Stomach (tissue), 8 donors: ENCODE measurements at regions not wholly inside any gene's neighbourhood (a gene's known extent, or its start where the extent isn't known, plus 50 kb on each side); places are given as distances from the start of the nearest gene placed in this dataset.
A peak's percentile ranks its signal among the peaks of the same experiment; 100 is the strongest.

Source experiments
- DNase-seq, 2 donors: peaks; one replicate each; pipeline versions ENCODE4 v3.0.0 to v3.0.0-alpha.2; 2013 to 2019
- H3K27ac ChIP-seq, 5 donors: fragments of 200-600 bp in 4 of 5; sonication (generic) in 4 of 5; one replicate each; pipeline ENCODE4 v1.5.1; 2013 to 2019; ENCODE audit warnings: mild to moderate bottlenecking in 1 of 5, moderate library complexity in 1 of 5
- H3K27me3 ChIP-seq, 3 donors: fragments of 200-600 bp; sonication (generic); one replicate each; pipeline ENCODE4 v1.5.1; 2017 to 2019; ENCODE audit warnings: mixed run types in 1 of 3
- H3K36me3 ChIP-seq, 4 donors: fragments of 200-600 bp; sonication (generic); 1 replicate in 3 of 4; 2 replicates in 1 of 4; pipeline ENCODE4 v1.5.1; 2016 to 2019
- H3K4me1 ChIP-seq, 4 donors: fragments of 200-600 bp; sonication (generic); one replicate each; pipeline ENCODE4 v1.5.1; 2016 to 2019
- H3K4me3 ChIP-seq, 4 donors: fragments of 200-600 bp; sonication (generic) in 3 of 4; one replicate each; pipeline ENCODE4 v1.5.1; 2016 to 2019; ENCODE audit warnings: mild to moderate bottlenecking in 1 of 4
- H3K9me3 ChIP-seq, 4 donors: fragments of 200-600 bp; sonication (generic); one replicate each; pipeline ENCODE4 v1.5.1; 2016 to 2019
- EP300 ChIP-seq: sonication (generic); formaldehyde crosslinking; IDR thresholded peaks from one replicate; pipeline ENCODE4 v1.6.1; 2017; ENCODE audit warnings: antibody characterized with exemption
- POLR2A ChIP-seq, 4 donors: fragments of 450-650 bp; IDR thresholded peaks; one replicate each; pipeline ENCODE4 v1.6.1; 2016; ENCODE audit warnings: antibody characterized with exemption in 4 of 4, control low read depth in 2 of 4, mild to moderate bottlenecking in 1 of 4, moderate library complexity in 1 of 4
- POLR2AphosphoS5 ChIP-seq, 3 donors: sonication (generic); formaldehyde crosslinking; IDR thresholded peaks; one replicate each; pipeline ENCODE4 v1.6.1; 2016; ENCODE audit warnings: antibody characterized with exemption in 3 of 3
- WGBS, 5 donors: extraction: QIAGEN DNeasy Blood & Tissue Kit in 3 of 5; methylation state at CpG; one replicate each; pipeline versions ENCODE4 v1.1.5 to v1.1.7; 2013 to 2018; 5-methylcytosine and 5-hydroxymethylcytosine counted together
- intact Hi-C: fragments of 100-400 bp; cut with DNase I; formaldehyde crosslinking; loops from one replicate; pipeline ENCODE4 v1.15.1; 2023; ENCODE audit warnings: low total_unique reads
- TF ChIP-seq, protein P1 (sequence below), 7 experiments: fragments of 450-650 bp in 4 of 7; fragments of 200-600 bp in 3 of 7; sonication (generic) in 3 of 7; IDR thresholded peaks; one replicate each; pipeline ENCODE4 v1.5.1; 2016 to 2019; ENCODE audit warnings: antibody characterized with exemption in 7 of 7, control low read depth in 2 of 7, mild to moderate bottlenecking in 1 of 7
- donor health status: healthy with polysubstance abuse.
- donor health status: Bipolar disorder and iron deficiency.
- donor health status: healthy.

DNA sequence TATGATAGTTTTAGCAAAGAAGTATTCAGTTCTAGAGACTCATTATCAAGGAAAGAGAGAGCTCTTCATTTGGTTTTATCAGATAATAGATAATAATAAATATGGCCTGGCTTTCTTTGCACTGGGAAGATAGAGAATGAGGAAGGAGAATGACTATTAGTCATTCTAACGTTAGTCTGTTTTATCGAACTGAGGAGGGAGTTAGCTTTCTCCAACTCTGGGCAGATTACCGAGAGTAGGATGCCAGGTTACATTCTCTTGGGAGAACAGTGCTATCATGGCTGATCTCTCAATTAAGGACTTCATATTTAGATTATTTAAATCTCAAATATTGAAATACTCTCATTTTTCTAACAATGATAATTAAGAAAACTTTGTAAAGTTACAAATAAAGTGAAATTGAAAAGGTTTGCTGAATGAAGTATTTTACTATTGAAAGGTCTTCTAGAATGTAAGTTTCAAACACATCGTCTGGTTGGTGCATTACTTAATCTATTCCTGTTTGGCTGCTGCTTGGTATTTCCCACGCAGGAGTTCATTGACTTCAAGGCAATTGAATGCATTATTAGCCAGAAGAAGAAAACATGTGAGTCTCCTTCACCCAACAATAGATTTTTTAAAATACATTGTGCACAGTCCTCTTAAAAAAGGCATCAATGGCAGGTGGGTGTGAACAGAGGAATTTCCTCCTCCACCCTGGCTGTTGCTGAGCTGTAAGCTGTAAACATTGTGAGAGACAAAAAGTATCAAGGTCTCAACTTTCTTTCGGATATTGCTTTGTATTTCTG is 140.8 kb downstream of the C9orf152 start:
- 40 to 47% (median 44%) methylated on average over 6 of the region's 6 CpGs for WGBS, 5 donors
- H3K4me3 ChIP-seq = no peak overlapping the region
- no peaks in the 10 kb centered on the region for H3K9me3 ChIP-seq
- no peaks in the 10 kb centered on the region for H3K36me3 ChIP-seq
- no peak for TF ChIP-seq EP300
- TF ChIP-seq, protein P1, sequence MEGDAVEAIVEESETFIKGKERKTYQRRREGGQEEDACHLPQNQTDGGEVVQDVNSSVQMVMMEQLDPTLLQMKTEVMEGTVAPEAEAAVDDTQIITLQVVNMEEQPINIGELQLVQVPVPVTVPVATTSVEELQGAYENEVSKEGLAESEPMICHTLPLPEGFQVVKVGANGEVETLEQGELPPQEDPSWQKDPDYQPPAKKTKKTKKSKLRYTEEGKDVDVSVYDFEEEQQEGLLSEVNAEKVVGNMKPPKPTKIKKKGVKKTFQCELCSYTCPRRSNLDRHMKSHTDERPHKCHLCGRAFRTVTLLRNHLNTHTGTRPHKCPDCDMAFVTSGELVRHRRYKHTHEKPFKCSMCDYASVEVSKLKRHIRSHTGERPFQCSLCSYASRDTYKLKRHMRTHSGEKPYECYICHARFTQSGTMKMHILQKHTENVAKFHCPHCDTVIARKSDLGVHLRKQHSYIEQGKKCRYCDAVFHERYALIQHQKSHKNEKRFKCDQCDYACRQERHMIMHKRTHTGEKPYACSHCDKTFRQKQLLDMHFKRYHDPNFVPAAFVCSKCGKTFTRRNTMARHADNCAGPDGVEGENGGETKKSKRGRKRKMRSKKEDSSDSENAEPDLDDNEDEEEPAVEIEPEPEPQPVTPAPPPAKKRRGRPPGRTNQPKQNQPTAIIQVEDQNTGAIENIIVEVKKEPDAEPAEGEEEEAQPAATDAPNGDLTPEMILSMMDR (IDR thresholded peaks at IDR 0.05) = no peak
- TF ChIP-seq POLR2A (IDR thresholded peaks at IDR 0.05) = no peak
- peak in 1 of 3 donors; percentile 3 for TF ChIP-seq POLR2AphosphoS5 (IDR thresholded peaks at IDR 0.05)
- no peaks in the 10 kb centered on the region for H3K27me3 ChIP-seq
- H3K27ac ChIP-seq = peak overlapping the region in 1 of 5 donors; percentile 38
- peaks cover 0 to 41% (median 23%) of the 10 kb centered on the region in 4 donors for H3K4me1 ChIP-seq
- intact Hi-C loops = no loop called here
- no peak for DNase-seq

DNA sequence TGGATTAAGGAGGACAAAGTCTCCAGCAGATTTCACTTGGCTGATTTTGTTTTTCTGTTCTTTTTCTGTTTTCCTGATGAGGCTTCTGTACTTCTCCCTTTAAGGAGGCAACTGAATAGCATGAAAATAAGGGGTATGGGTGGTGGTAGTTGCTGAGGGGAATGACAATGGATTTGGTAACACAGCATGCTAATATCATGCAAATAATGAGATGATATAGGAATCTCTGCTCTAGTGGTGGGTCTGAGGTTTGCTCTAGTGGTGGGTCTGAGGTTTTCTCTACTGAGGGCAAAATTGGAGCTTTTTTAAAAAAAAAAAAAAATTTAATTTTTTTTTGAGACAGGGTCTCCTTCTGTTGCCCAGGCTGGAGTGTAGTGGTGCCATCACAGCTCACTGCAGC is 139.7 kb downstream of the C9orf152 start:
- peaks cover 0 to 45% (median 25%) of the 10 kb centered on the region in 4 donors for H3K4me1 ChIP-seq

DNA sequence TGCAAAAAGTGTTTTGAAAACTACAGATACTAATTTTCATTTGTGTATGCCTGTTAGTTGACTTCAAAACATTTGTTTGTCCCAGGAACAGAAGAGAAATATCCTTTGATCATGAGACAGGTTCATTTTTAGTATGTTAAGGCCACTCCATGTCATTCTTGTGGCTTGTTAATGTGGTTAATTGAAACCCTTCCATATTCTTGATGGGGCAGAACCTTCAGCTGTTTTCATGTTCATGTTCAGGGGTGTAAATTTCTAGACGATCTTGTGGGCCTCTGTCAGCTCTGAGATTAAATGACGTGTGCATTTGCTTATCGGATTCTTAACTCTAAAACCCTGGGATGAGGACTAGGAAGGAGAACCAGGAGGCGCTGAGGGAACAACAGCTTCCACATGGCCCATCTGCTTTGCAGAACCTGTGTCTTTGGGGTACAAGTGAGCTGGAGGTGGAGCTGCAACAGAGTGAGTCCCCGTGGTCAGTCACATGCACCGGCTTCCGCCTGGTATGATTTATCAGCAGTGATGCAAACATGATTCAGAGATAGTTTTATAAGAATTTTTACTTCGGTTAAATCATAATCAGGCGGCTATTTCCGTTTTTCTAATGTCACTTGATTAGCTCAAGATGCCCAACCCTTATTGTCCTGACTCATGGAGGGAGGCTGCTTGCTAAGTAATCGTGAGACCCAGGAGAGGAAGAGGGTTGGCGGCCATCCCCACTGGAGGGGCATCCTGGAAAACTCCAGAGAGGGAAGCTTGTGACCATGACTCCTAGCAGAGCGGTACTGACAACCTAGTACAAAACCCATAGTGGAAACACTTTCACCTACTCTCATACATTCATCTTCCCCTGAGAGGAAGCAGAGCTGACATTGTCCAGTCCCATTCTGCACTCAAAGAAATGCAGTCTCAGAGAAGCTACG is 138.4 kb downstream of the C9orf152 start:
- Histone ChIP-seq H3K36me3 (no peaks in the 10 kb centered on the region), H3K4me1 (peaks cover 0 to 47% (median 26%) of the 10 kb centered on the region in 4 donors), H3K27ac (peak overlapping the region in 3 of 5 donors; percentile 28 to 57 (median 29)), H3K4me3 (no peak overlapping the region), H3K9me3 (no peaks in the 10 kb centered on the region), H3K27me3 (no peaks in the 10 kb centered on the region)
- peak in 1 of 3 donors; percentile 71 for TF ChIP-seq POLR2AphosphoS5 (IDR thresholded peaks at IDR 0.05)
- TF ChIP-seq POLR2A (IDR thresholded peaks at IDR 0.05) = no peak
- peak in 1 of 2 donors; percentile 65 for DNase-seq
- intact Hi-C loops = no loop called here
- 50 to 70% (median 68%) methylated on average over 14 of the region's 14 CpGs for WGBS, 5 donors

More for the DNA sequence above, 139.7 kb downstream of the C9orf152 start:
- no peak overlapping the region for H3K27ac ChIP-seq
- no peaks in the 10 kb centered on the region for H3K9me3 ChIP-seq
- TF ChIP-seq, protein P1 (IDR thresholded peaks at IDR 0.05) = no peak
- TF ChIP-seq POLR2A (IDR thresholded peaks at IDR 0.05) (no peak), POLR2AphosphoS5 (IDR thresholded peaks at IDR 0.05) (no peak), EP300 (no peak)
- H3K36me3 ChIP-seq = no peaks in the 10 kb centered on the region
- H3K4me3 ChIP-seq = no peak overlapping the region
- DNase-seq = no peak
- intact Hi-C loops = no loop called here
- no peaks in the 10 kb centered on the region for H3K27me3 ChIP-seq

DNA sequence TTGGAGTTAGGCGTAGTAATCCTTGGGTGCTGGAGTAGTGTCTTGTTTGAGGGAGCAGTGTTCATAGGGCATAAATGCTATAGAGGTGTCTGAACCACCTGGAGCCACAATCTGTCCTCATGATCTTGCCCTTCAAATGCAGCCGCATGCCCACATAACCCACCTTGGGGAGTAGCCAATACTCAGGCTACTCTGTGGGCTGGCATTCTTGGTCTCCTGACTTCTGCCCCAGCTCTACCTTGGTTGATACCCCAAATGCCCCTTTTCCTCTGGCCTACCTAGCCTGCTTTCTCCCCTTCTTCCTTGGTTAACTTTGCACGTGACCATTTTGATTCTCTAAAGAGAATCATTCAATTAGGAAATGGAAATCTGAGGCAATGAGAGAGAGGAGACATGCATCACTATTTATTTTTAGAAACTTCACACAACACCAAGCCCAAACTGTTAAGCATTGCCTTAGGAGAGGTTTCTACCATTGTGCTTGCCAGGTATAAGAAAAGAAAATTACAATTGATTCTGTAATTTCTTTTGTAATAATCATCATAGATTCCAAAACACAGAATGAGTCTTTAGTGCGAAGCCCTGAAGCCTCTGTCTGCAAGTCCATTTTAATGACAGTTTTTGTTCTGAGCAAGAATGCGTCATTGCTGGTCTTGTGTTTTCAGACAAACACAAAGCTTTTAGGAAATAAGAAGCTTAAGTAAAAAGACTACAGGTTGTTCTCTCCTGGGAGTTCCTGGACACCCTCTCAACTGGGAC is 135.2 kb downstream of the C9orf152 start:
- 78 to 92% (median 81%) methylated on average over 5 of the region's 5 CpGs for WGBS, 5 donors
- Histone ChIP-seq H3K36me3 (no peaks in the 10 kb centered on the region), H3K27me3 (no peaks in the 10 kb centered on the region), H3K4me1 (peaks cover 0 to 33% (median 13%) of the 10 kb centered on the region in 4 donors), H3K9me3 (no peaks in the 10 kb centered on the region), H3K27ac (peak overlapping the region in 1 of 5 donors; percentile 14), H3K4me3 (no peak overlapping the region)
- DNase-seq = no peak
- intact Hi-C loops = no loop called here
- TF ChIP-seq POLR2AphosphoS5 (IDR thresholded peaks at IDR 0.05) (no peak), EP300 (no peak)
- TF ChIP-seq, protein P1 (IDR thresholded peaks at IDR 0.05) = no peak
